KBM-7 (cell line): ENCODE measurements at regions not wholly inside any gene's neighbourhood (a gene's known extent, or its start where the extent isn't known, plus 50 kb on each side); places are given as distances from the start of the nearest gene placed in this dataset.
"Not testable (repeated sequence)": the region's sequence is repeated elsewhere in the genome, so short reads cannot be mapped to it uniquely, and the experiment has no call there.

Experiments used
- DNase-seq: peaks from one replicate; pipeline ENCODE4 v3.0.0-alpha.2; 2015
- in situ Hi-C: fragments of 300-500 bp; cut with MboI; formaldehyde crosslinking; loops from 2 replicates; pipeline ENCODE4 v1.14.3; 2020; ENCODE audit warnings: low sequenced_read_pairs, low pct_unique_long_range_greater_than_20kb, mixed read lengths

- no peak for DNase-seq
- in situ Hi-C loops, result no loop called here
Observed at GRCh38 chr3:15896500-15896899, 98.7 kb upstream of the ANKRD28 start.

- DNase-seq, result peak; percentile 32
- in situ Hi-C loops, result no loop called here
Observed at GRCh38 chr3:15899388-15899787, 101.6 kb upstream of the ANKRD28 start.

GRCh38 chr3:15903164-15903563, 105.4 kb upstream of the ANKRD28 start:
- no peak for DNase-seq
- in situ Hi-C loops, result no loop called here

- DNase-seq, result no peak
- in situ Hi-C loops, result no loop called here
Observed at GRCh38 chr3:15903759-15904720, 106.3 kb upstream of the ANKRD28 start.

GRCh38 chr3:15905041-15905440, 107.3 kb upstream of the ANKRD28 start:
- in situ Hi-C loops, result no loop called here
- no peak for DNase-seq

- in situ Hi-C loops, result not testable (repeated sequence)
Observed at GRCh38 chr3:15907403-15907802, 109.6 kb upstream of the ANKRD28 start.

DNA sequence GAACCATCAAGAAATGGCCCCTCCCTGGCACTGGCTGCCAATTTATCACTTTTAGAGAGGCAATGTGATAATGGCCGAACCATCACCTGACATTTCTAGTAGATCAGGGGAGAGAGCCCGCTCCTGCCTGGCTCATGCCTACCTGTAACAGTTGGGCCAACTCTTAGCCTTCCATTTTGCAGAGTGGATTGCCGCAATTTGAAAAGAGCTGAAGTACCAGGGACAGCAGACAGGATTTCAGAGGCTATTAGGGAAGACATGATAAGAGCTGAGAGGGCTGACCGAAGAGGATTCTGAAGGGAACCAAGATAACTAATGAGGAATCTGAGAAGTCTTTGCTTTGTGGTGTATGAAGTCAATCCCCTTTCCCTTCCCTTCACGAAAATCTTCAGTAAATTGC, 121.2 kb upstream of the ANKRD28 start:
- in situ Hi-C loops, result no loop called here
- no peak for DNase-seq

More at GRCh38 chr3:15907403-15907802, 109.6 kb upstream of the ANKRD28 start:
- DNase-seq, result not testable (repeated sequence)

DNA sequence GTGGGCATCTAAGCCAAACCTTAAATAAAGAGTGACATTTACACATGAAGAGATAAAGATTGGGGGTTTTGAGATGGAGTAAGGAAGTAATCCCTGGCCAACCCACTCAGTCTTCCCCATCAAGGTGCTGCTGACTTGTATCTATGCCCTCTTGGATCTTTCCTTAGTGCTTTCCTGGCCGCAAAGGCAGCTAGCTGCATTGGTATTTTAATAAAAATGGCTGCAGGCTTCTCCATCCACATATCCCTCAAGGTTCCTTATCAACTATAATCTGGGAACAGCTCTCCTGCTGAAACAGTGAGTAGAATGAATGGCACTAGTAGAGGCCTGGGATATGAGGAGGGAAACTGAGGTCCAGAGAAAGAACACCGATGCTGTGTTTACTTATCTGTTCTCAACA, 122.2 kb upstream of the ANKRD28 start:
- in situ Hi-C loops, result no loop called here
- DNase-seq, result no peak

DNA sequence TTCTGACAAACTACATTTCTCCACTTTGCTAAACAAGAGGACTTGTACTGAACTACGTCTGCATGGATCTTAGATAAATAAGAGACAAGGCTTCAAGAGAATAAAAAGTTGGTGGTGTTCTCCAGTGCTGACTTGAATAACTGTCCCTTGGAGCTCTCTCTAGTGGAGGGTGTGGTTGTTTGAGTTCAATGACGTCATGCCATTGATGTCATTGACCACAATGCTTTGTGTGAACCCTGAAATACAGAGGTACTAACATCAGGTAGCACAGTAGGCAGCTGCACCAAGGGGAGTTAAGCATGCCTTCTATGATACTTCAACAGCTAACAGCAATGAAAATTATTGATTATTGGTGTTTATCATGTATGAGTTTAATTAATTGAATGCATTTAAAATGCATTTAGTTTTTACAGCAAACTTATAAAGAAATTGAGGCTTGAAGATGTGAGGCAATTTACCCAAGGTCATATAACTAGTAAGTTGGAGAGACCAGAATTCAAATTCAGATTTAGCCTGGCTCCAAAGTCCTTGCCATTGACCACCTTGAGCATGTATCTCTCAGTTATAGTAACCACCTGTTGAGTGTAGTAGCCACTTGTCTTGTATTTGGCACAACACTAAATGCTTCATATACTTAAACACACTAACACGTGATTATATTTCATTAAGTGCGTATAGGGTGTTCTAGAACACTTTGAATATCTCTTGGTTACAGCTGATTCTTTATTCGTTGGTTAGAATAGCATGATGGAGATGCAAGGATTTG, 126.0 kb upstream of the ANKRD28 start:
- in situ Hi-C loops, result no loop called here
- no peak for DNase-seq

GRCh38 chr3:15924914-15925313, 127.1 kb upstream of the ANKRD28 start:
- no peak for DNase-seq
- in situ Hi-C loops, result no loop called here

DNA sequence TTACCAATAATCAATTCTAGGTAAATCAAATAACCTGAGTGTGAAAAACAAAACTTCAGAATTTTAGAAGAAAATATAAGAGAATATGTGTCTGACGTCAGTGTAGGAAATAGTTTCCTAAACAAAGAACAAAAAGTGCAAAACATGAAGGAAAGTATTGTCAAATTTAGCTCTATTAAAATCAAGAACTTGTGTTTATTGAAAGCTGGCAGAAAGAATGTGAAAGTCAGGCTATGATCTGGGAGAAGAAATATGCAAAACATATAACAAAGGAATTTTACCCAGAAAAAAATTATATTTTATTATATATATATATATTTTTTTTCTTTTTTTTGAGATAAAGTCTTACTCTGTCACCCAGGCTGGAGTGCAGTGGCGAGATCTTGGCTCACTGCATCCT, 129.1 kb upstream of the ANKRD28 start:
- in situ Hi-C loops, result no loop called here
- no peak for DNase-seq

- no peak for DNase-seq
- in situ Hi-C loops, result no loop called here
Observed at GRCh38 chr3:15927969-15928368, 130.2 kb upstream of the ANKRD28 start.

- no peak for DNase-seq
- in situ Hi-C loops, result no loop called here
Observed at GRCh38 chr3:15929944-15930571, 132.3 kb upstream of the ANKRD28 start.

- peak; percentile 22 for DNase-seq
- in situ Hi-C loops, result no loop called here
Observed at GRCh38 chr3:15932348-15933300, 134.8 kb upstream of the ANKRD28 start.

DNA sequence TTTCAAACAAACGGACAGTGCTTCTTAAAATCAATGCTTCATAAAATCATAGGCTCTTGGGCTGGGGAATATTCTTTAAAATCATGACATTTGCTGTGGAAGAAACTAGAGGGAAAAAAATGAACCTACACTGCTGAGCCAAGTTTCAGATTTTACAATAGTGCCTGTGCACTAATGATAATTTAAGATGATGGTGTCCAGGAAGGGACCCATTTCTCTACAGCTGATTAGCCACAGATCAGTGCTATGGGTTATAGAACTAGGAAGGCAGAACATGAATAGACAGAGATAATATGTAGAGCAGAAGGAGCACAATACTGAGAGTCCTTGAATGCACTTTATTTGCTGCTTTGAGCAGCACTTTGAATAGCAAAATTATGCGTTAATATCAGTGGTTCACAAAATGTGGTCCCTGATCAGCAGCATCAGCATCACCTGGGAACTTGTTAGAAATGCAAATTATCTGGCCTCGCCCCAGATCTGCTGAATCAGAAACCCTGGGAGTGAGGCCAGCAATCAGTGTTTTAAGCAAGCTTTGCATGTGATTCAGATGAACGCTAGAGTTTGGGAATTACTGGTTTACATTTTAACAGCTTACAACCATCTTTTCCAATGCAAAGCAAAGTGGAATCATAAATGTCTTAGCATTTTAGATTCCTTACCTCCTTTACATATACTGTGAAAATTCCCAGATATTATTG, 135.8 kb upstream of the ANKRD28 start:
- in situ Hi-C loops, result no loop called here
- DNase-seq, result no peak

DNA sequence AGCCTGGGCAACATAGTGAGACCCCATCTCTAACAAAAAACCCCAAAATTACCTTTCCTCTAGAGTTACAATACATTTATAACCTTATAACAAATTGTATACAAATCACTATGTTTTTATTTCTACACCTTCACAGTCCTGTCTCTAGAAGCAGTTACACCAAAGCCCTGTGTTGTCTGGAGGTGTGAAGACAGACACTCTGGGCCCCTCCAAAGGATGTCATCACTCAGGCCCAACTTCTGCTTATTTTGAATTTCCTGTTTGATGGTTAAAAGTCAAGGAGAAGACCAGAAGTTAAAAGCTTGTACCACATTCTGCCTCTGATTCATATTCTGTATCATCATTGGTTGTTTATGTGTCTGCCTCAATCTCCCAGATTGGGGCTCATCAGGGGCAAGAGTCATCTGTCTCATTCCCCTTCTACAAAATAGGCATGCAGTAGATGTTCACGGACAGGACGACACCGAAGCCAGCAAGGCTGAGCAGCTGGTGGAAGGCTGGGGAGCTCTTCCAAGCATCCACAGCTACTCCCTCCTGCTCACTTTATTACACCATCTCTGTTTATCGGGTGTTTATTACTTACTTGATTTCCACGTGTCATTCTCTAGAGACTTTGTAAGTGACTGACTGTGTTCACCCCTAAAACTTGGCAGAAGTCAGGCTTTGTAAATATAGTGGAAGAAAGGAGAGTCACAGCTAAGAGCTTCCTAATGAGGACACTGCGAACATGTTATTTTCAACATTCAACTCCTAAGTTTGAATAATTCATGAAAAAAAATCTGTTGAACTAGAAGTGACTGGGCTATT, 136.8 kb upstream of the ANKRD28 start:
- peak; percentile 33 for DNase-seq
- in situ Hi-C loops, result no loop called here

- in situ Hi-C loops, result no loop called here
Observed at GRCh38 chr3:15936312-15936711, 138.5 kb upstream of the ANKRD28 start.

More at GRCh38 chr3:15936312-15936711, 138.5 kb upstream of the ANKRD28 start:
- DNase-seq, result no peak
